Right lobe of liver (tissue), 6 donors: ENCODE measurements at regions not wholly inside any gene's neighbourhood (a gene's known extent, or its start where the extent isn't known, plus 50 kb on each side); places are given as distances from the start of the nearest gene placed in this dataset.

Source experiments
- ATAC-seq, 4 donors: fragments of 200-7000 bp; cut with Tn5 transposase; one replicate each; pipeline ENCODE4 v1.9.1; 2020; ENCODE audit warnings: mild to moderate bottlenecking in 4 of 4, moderate library complexity in 4 of 4
- DNase-seq, 3 donors: peaks; one replicate each; pipeline ENCODE4 v3.0.0-alpha.2; 2020
- H3K27ac ChIP-seq, 3 donors: fragments of 200-600 bp; one replicate each; pipeline ENCODE4 v1.8.0; 2022
- H3K27me3 ChIP-seq, 2 donors: fragments of 200-600 bp; one replicate each; pipeline ENCODE4 v1.8.0; 2022
- H3K36me3 ChIP-seq, 4 donors: fragments of 200-600 bp; sonication (generic) in 1 of 4; one replicate each; pipeline versions ENCODE4 v1.5.1 to v1.8.0; 2017 to 2022; ENCODE audit warnings: control low read depth in 1 of 4
- H3K4me1 ChIP-seq, 4 donors: fragments of 200-600 bp; sonication (generic) in 1 of 4; one replicate each; pipeline versions ENCODE4 v1.5.1 to v1.8.0; 2017 to 2022; ENCODE audit warnings: control low read depth in 1 of 4
- H3K4me3 ChIP-seq, 3 donors: fragments of 200-600 bp; one replicate each; pipeline ENCODE4 v1.8.0; 2022
- H3K9me3 ChIP-seq, 4 donors: fragments of 200-600 bp; sonication (generic) in 1 of 4; one replicate each; pipeline versions ENCODE4 v1.5.1 to v1.8.0; 2017 to 2022; ENCODE audit warnings: control low read depth in 1 of 4
- CTCF ChIP-seq, 4 donors: fragments of 200-600 bp in 3 of 4; fragments of 450-650 bp in 1 of 4; IDR thresholded peaks; one replicate each; pipeline versions ENCODE4 v1.5.1 to v1.8.0; 2016 to 2022; ENCODE audit warnings: antibody characterized with exemption in 4 of 4, mild to moderate bottlenecking in 2 of 4
- POLR2A ChIP-seq: fragments of 450-650 bp; IDR thresholded peaks from one replicate; pipeline ENCODE4 v1.6.1; 2017; ENCODE audit warnings: antibody characterized with exemption, mild to moderate bottlenecking
- WGBS: methylation state at CpG from one replicate; pipeline ENCODE4 v1.1.6; 2018; ENCODE audit warnings: low coverage, low lambda C conversion rate; ENCODE audit not compliant: insufficient coverage; ENCODE audit errors: missing lambda C conversion rate; 5-methylcytosine and 5-hydroxymethylcytosine counted together
- intact Hi-C, 2 donors: fragments of 100-400 bp; cut with DNase I; formaldehyde crosslinking; loops; one replicate each; pipeline versions ENCODE4 v1.11.2 to v1.14.1; 2022
- donor health status: DM: no; HTN: yes; CAD: no.
- donor health status: DM: no; HTN: no; CAD: no.
- donor health status: DM: no; HTN: no; CAD: no.
- donor health status: DM: no; HTN: yes; CAD: no.
- donor health status: DM: no; HTN: yes; CAD: no.

GRCh38 chr11:28999620-29000019, 891.4 kb downstream of the METTL15 start:
- 67% methylated on average over 1 of the region's 1 CpG for WGBS
- Histone ChIP-seq H3K9me3 (no peaks in the 10 kb centered on the region), H3K36me3 (no peaks in the 10 kb centered on the region), H3K4me1 (no peaks in the 10 kb centered on the region), H3K27ac (no peak overlapping the region), H3K4me3 (no peak overlapping the region), H3K27me3 (no peaks in the 10 kb centered on the region)
- no peak for TF ChIP-seq POLR2A
- no peak for TF ChIP-seq CTCF (IDR thresholded peaks at IDR 0.05)
- ATAC-seq (no peak), DNase-seq (no peak)
- intact Hi-C loops, result no loop called here

- no peaks in the 10 kb centered on the region for H3K36me3 ChIP-seq
- intact Hi-C loops, result no loop called here
- ATAC-seq (no peak), DNase-seq (no peak)
- no peak overlapping the region for H3K27ac ChIP-seq
- 39% methylated on average over 2 of the region's 2 CpGs for WGBS
- no peaks in the 10 kb centered on the region for H3K9me3 ChIP-seq
- H3K4me3 ChIP-seq, result no peak overlapping the region
- H3K27me3 ChIP-seq, result no peaks in the 10 kb centered on the region
- H3K4me1 ChIP-seq, result no peaks in the 10 kb centered on the region
- TF ChIP-seq POLR2A, result no peak
- no peak for TF ChIP-seq CTCF (IDR thresholded peaks at IDR 0.05)
Measured at GRCh38 chr11:28992996-28993395, 884.8 kb downstream of the METTL15 start.

GRCh38 chr11:28984231-28984630, 876.0 kb downstream of the METTL15 start:
- no peak overlapping the region for H3K27ac ChIP-seq
- H3K27me3 ChIP-seq, result no peaks in the 10 kb centered on the region
- TF ChIP-seq CTCF (IDR thresholded peaks at IDR 0.05), result no peak
- TF ChIP-seq POLR2A, result no peak
- DNase-seq, result no peak
- no peak overlapping the region for H3K4me3 ChIP-seq
- H3K4me1 ChIP-seq, result no peaks in the 10 kb centered on the region
- no peaks in the 10 kb centered on the region for H3K9me3 ChIP-seq
- intact Hi-C loops, result no loop called here
- no peaks in the 10 kb centered on the region for H3K36me3 ChIP-seq
- 87% methylated on average over 4 of the region's 4 CpGs for WGBS
- no peak for ATAC-seq

GRCh38 chr11:28983780-28984179, 875.6 kb downstream of the METTL15 start:
- no peak for TF ChIP-seq POLR2A
- no peak for TF ChIP-seq CTCF (IDR thresholded peaks at IDR 0.05)
- Histone ChIP-seq H3K9me3 (no peaks in the 10 kb centered on the region), H3K27ac (no peak overlapping the region), H3K4me1 (no peaks in the 10 kb centered on the region), H3K4me3 (no peak overlapping the region), H3K36me3 (no peaks in the 10 kb centered on the region), H3K27me3 (no peaks in the 10 kb centered on the region)
- WGBS, result 39% methylated on average over 3 of the region's 3 CpGs
- intact Hi-C loops, result no loop called here
- DNase-seq, result no peak
- ATAC-seq, result no peak

GRCh38 chr11:28981381-28981780, 873.2 kb downstream of the METTL15 start:
- DNase-seq (no peak), ATAC-seq (no peak)
- Histone ChIP-seq H3K27ac (no peak overlapping the region), H3K27me3 (no peaks in the 10 kb centered on the region), H3K4me1 (no peaks in the 10 kb centered on the region), H3K9me3 (no peaks in the 10 kb centered on the region), H3K36me3 (no peaks in the 10 kb centered on the region), H3K4me3 (no peak overlapping the region)
- TF ChIP-seq CTCF (IDR thresholded peaks at IDR 0.05) (no peak), POLR2A (no peak)
- WGBS, result 33% methylated on average over 1 of the region's 1 CpG
- intact Hi-C loops, result no loop called here
